ENCODE measurements at regions not wholly inside any gene's neighbourhood (a gene's known extent, or its start where the extent isn't known, plus 50 kb on each side); places are given as distances from the start of the nearest gene placed in this dataset.
A peak's percentile ranks its signal among the peaks of the same experiment; 100 is the strongest.

- H3K36me3 ChIP-seq = no peaks in the 10 kb centered on the region
- peaks cover 10% of the 10 kb centered on the region for H3K4me1 ChIP-seq
- no peaks in the 10 kb centered on the region for H3K9me3 ChIP-seq
- peak overlapping the region in 1 of 2 donors; percentile 13 for H3K4me3 ChIP-seq
- intact Hi-C loops (cut with DNase I) = no loop called here
- no peaks in the 10 kb centered on the region for H3K27me3 ChIP-seq
- no peak for DNase-seq (ENCODE audit: extremely low spot score in 2 of 2)
- no peak overlapping the region for H3K27ac ChIP-seq
- no peak for TF ChIP-seq POLR2A (IDR thresholded peaks at IDR 0.05)
Observed at GRCh38 chr6:44561060-44561623, 173.6 kb downstream of the CDC5L start.

GRCh38 chr6:44561832-44562665, 174.5 kb downstream of the CDC5L start:
- DNase-seq (ENCODE audit: extremely low spot score in 2 of 2) = no peak
- no peak overlapping the region for H3K4me3 ChIP-seq

GRCh38 chr6:44563397-44563796, 175.9 kb downstream of the CDC5L start:
- no peaks in the 10 kb centered on the region for H3K27me3 ChIP-seq
- H3K27ac ChIP-seq = no peak overlapping the region
- DNase-seq (ENCODE audit: extremely low spot score in 2 of 2) = no peak

More at GRCh38 chr6:44561832-44562665, 174.5 kb downstream of the CDC5L start:
- Histone ChIP-seq H3K27ac (no peak overlapping the region), H3K9me3 (no peaks in the 10 kb centered on the region), H3K27me3 (no peaks in the 10 kb centered on the region), H3K36me3 (no peaks in the 10 kb centered on the region), H3K4me1 (peaks cover 10% of the 10 kb centered on the region)
- TF ChIP-seq POLR2A (IDR thresholded peaks at IDR 0.05) = no peak
- TF ChIP-seq, protein P1, sequence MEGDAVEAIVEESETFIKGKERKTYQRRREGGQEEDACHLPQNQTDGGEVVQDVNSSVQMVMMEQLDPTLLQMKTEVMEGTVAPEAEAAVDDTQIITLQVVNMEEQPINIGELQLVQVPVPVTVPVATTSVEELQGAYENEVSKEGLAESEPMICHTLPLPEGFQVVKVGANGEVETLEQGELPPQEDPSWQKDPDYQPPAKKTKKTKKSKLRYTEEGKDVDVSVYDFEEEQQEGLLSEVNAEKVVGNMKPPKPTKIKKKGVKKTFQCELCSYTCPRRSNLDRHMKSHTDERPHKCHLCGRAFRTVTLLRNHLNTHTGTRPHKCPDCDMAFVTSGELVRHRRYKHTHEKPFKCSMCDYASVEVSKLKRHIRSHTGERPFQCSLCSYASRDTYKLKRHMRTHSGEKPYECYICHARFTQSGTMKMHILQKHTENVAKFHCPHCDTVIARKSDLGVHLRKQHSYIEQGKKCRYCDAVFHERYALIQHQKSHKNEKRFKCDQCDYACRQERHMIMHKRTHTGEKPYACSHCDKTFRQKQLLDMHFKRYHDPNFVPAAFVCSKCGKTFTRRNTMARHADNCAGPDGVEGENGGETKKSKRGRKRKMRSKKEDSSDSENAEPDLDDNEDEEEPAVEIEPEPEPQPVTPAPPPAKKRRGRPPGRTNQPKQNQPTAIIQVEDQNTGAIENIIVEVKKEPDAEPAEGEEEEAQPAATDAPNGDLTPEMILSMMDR (IDR thresholded peaks at IDR 0.05) = no peak
- TF ChIP-seq POLR2AphosphoS5 (IDR thresholded peaks at IDR 0.05; ENCODE audit: insufficient read depth in 1 of 2, low read depth in 1 of 2) = no peak
- intact Hi-C loops (cut with DNase I) = no loop called here

DNA sequence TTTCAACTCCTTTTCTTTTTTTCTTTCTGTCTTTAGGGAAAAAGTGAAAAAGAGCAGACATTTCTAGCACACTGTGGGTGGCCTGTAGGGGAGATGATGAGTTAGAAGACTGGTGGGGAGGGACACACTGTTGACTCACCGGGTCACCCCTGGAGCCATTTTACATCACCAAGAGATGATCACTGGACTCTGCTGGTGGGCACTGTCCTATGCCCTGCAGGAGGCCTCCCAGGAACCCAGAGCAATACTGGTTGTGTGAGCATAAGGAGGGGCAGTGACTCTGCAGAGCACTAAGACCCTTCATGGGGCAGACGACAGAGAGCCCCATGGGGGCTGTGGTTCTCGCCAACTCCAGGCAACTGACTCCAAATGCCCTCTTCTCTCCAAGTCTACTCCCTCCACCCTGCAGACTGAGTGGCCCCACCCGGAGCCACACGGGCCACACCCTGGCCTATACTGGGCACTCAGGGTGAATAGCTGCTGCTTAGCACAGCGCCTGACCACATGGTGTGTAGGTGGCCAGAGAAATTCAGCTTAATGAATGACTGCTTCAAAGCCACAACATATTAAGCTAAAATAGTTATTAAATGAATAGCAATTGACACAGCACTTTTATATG, 177.5 kb downstream of the CDC5L start:
- Histone ChIP-seq H3K27me3 (no peaks in the 10 kb centered on the region), H3K27ac (no peak overlapping the region), H3K36me3 (no peaks in the 10 kb centered on the region), H3K9me3 (no peaks in the 10 kb centered on the region), H3K4me1 (peaks cover 23% of the 10 kb centered on the region), H3K4me3 (no peak overlapping the region)
- no peak for DNase-seq (ENCODE audit: extremely low spot score in 2 of 2)
- TF ChIP-seq POLR2A (IDR thresholded peaks at IDR 0.05) (no peak), POLR2AphosphoS5 (IDR thresholded peaks at IDR 0.05; ENCODE audit: insufficient read depth in 1 of 2, low read depth in 1 of 2) (no peak)
- TF ChIP-seq, protein P1 (IDR thresholded peaks at IDR 0.05) = no peak
- intact Hi-C loops (cut with DNase I) = no loop called here

More at GRCh38 chr6:44563397-44563796, 175.9 kb downstream of the CDC5L start:
- H3K4me3 ChIP-seq = no peak overlapping the region
- intact Hi-C loops (cut with DNase I) = no loop called here
- peak in 1 of 2 donors; percentile 27 for TF ChIP-seq POLR2AphosphoS5 (IDR thresholded peaks at IDR 0.05; ENCODE audit: insufficient read depth in 1 of 2, low read depth in 1 of 2)
- TF ChIP-seq POLR2A (IDR thresholded peaks at IDR 0.05) = no peak
- H3K9me3 ChIP-seq = no peaks in the 10 kb centered on the region
- peaks cover 10% of the 10 kb centered on the region for H3K4me1 ChIP-seq
- H3K36me3 ChIP-seq = no peaks in the 10 kb centered on the region

- intact Hi-C loops (cut with DNase I) = no loop called here
- TF ChIP-seq POLR2AphosphoS5 (IDR thresholded peaks at IDR 0.05; ENCODE audit: insufficient read depth in 1 of 2, low read depth in 1 of 2) = no peak
- TF ChIP-seq, protein P1 (IDR thresholded peaks at IDR 0.05) = no peak
- no peak for TF ChIP-seq POLR2A (IDR thresholded peaks at IDR 0.05)
- Histone ChIP-seq H3K27me3 (no peaks in the 10 kb centered on the region), H3K27ac (no peak overlapping the region), H3K4me1 (peaks cover 18% of the 10 kb centered on the region), H3K36me3 (no peaks in the 10 kb centered on the region), H3K4me3 (no peak overlapping the region), H3K9me3 (no peaks in the 10 kb centered on the region)
- no peak for DNase-seq (ENCODE audit: extremely low spot score in 2 of 2)
Observed at GRCh38 chr6:44567406-44567805, 179.9 kb downstream of the CDC5L start.

All from vagina (tissue), 2 donors.